Endothelial cell of umbilical vein (primary cell): ENCODE measurements at regions not wholly inside any gene's neighbourhood (a gene's known extent, or its start where the extent isn't known, plus 50 kb on each side); places are given as distances from the start of the nearest gene placed in this dataset.

Experiments
- POLR2A ChIP-seq: IDR thresholded peaks from 2 replicates; pipeline ENCODE4 v1.6.1; 2012; ENCODE audit warnings: low read depth, mild to moderate bottlenecking, control low read depth, low read length
- TF ChIP-seq, protein P1 (sequence below), 2 donors: IDR thresholded peaks; 1 replicate in 1 of 2; 2 replicates in 1 of 2; pipeline ENCODE4 v1.5.1; 2011; ENCODE audit warnings: low read length in 2 of 2, mild to moderate bottlenecking in 2 of 2, moderate library complexity in 2 of 2, control low read depth in 1 of 2, inconsistent platforms in 1 of 2, low read depth in 1 of 2; ENCODE audit not compliant: insufficient read depth in 1 of 2; ENCODE audit errors: extremely low read depth in 1 of 2
- TF ChIP-seq, protein P2 (sequence below): IDR thresholded peaks from 2 replicates; pipeline ENCODE4 v1.6.1; 2011; ENCODE audit not compliant: insufficient read depth, insufficient read length

DNA sequence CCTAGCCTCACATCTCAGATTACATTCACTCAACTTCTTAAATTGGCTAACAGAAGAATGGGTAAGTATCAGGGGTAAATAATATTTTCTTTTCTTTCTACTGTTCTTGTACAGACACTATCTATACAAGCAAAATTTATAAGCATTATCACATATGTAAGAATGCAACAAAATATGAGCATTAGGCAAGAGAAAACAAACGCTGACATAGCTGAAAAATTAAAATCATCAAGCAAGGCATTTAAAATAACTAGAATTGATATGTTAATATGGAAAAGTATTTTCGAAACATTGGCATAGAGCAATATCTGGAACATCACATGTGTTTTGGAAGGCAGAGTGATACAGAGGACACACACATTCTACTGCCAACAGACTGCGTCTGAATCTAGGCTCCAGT lies 1175.3 kb upstream of the LRRN3 start:
- TF ChIP-seq, protein P1, sequence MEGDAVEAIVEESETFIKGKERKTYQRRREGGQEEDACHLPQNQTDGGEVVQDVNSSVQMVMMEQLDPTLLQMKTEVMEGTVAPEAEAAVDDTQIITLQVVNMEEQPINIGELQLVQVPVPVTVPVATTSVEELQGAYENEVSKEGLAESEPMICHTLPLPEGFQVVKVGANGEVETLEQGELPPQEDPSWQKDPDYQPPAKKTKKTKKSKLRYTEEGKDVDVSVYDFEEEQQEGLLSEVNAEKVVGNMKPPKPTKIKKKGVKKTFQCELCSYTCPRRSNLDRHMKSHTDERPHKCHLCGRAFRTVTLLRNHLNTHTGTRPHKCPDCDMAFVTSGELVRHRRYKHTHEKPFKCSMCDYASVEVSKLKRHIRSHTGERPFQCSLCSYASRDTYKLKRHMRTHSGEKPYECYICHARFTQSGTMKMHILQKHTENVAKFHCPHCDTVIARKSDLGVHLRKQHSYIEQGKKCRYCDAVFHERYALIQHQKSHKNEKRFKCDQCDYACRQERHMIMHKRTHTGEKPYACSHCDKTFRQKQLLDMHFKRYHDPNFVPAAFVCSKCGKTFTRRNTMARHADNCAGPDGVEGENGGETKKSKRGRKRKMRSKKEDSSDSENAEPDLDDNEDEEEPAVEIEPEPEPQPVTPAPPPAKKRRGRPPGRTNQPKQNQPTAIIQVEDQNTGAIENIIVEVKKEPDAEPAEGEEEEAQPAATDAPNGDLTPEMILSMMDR (IDR thresholded peaks at IDR 0.05; ENCODE audit: extremely low read depth in 1 of 2, insufficient read depth in 1 of 2, low read depth in 1 of 2, low read length in 2 of 2) = no peak
- TF ChIP-seq POLR2A = no peak
- TF ChIP-seq, protein P2, sequence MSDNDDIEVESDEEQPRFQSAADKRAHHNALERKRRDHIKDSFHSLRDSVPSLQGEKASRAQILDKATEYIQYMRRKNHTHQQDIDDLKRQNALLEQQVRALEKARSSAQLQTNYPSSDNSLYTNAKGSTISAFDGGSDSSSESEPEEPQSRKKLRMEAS = no peak
